K562 (cell line): ENCODE measurements at regions not wholly inside any gene's neighbourhood (a gene's known extent, or its start where the extent isn't known, plus 50 kb on each side); places are given as distances from the start of the nearest gene placed in this dataset.

Experiments
- HDAC1 ChIP-seq, 2 experiments: fragments of 450-650 bp; IDR thresholded peaks; 2 replicates each; pipeline ENCODE4 v1.6.1; 2016 to 2017; ENCODE audit warnings: inconsistent platforms in 1 of 2, mild to moderate bottlenecking in 1 of 2, moderate library complexity in 1 of 2
- L3MBTL2 ChIP-seq: fragments of 450-650 bp; IDR thresholded peaks from 2 replicates; pipeline ENCODE4 v1.6.1; 2016; ENCODE audit warnings: mild to moderate bottlenecking, moderate library complexity
- RBM34 ChIP-seq: fragments of 200-400 bp; formaldehyde crosslinking; IDR thresholded peaks from 2 replicates; pipeline ENCODE4 v1.6.1; 2018; ENCODE audit warnings: low read length, borderline replicate concordance; ENCODE audit not compliant: insufficient read depth
- SOX6 ChIP-seq: fragments of 450-650 bp; IDR thresholded peaks from 2 replicates; pipeline ENCODE4 v1.6.1; 2014; ENCODE audit warnings: mild to moderate bottlenecking
- TF ChIP-seq, protein P1 (sequence below), 2 experiments: fragments of 450-650 bp; conservative IDR thresholded peaks; 2 replicates each; pipeline ENCODE4 v1.6.1; 2017; ENCODE audit warnings: mild to moderate bottlenecking in 2 of 2, moderate library complexity in 2 of 2
- TF ChIP-seq, protein P2 (sequence below): fragments of 200-800 bp; sonication (Bioruptor generic); IDR thresholded peaks from 2 replicates; pipeline ENCODE4 v1.6.1; 2017; ENCODE audit warnings: missing genetic modification characterization, missing compliant biosample characterization
- TF ChIP-seq, protein P3 (sequence below): fragments of 450-650 bp; IDR thresholded peaks from one replicate; pipeline ENCODE4 v1.6.1; 2018; ENCODE audit warnings: mild to moderate bottlenecking, moderate library complexity; ENCODE audit not compliant: partially characterized antibody
- TF ChIP-seq, protein P4 (sequence below): fragments of 450-650 bp; IDR thresholded peaks from 2 replicates; pipeline ENCODE4 v1.6.1; 2018; ENCODE audit not compliant: partially characterized antibody
- TF ChIP-seq, protein P5 (sequence below): sonication (generic); formaldehyde crosslinking; IDR thresholded peaks from 2 replicates; pipeline ENCODE4 v1.9.0; 2022; ENCODE audit warnings: mild to moderate bottlenecking, missing genetic modification reagents
- TF ChIP-seq, protein P6 (sequence below): fragments of 450-650 bp; IDR thresholded peaks from 2 replicates; pipeline ENCODE4 v1.6.1; 2016; ENCODE audit warnings: low read depth

DNA sequence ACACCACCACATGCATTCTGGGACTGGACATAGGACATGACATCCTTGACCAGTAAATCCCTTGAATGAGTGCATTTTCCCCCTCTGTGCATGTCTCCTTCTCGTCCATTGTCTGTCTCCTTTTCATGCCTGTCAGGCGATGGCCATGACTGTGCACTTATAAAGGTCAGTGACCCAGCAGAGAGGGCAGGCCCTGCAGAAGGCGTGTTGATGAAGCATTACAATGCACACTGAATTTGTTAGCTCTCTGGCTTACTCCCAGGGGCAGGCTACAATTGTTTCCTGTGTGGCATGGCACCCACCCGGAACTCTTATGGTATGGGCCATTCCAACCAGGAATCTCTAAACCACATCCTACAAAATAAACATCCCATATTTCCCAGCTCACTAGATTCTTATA is 71.1 kb downstream of the SAMD9 start (continued):
- TF ChIP-seq, protein P1, sequence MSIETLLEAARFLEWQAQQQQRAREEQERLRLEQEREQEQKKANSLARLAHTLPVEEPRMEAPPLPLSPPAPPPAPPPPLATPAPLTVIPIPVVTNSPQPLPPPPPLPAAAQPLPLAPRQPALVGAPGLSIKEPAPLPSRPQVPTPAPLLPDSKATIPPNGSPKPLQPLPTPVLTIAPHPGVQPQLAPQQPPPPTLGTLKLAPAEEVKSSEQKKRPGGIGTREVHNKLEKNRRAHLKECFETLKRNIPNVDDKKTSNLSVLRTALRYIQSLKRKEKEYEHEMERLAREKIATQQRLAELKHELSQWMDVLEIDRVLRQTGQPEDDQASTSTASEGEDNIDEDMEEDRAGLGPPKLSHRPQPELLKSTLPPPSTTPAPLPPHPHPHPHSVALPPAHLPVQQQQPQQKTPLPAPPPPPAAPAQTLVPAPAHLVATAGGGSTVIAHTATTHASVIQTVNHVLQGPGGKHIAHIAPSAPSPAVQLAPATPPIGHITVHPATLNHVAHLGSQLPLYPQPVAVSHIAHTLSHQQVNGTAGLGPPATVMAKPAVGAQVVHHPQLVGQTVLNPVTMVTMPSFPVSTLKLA (conservative IDR thresholded peaks at IDR 0.05), result peak in 1 of 2 experiments; percentile 47; a peak in 2 of 4 replicates
- TF ChIP-seq HDAC1 (IDR thresholded peaks at IDR 0.05), result peak in 1 of 2 experiments; percentile 71; a peak in 1 of 4 replicates
- TF ChIP-seq, protein P2, sequence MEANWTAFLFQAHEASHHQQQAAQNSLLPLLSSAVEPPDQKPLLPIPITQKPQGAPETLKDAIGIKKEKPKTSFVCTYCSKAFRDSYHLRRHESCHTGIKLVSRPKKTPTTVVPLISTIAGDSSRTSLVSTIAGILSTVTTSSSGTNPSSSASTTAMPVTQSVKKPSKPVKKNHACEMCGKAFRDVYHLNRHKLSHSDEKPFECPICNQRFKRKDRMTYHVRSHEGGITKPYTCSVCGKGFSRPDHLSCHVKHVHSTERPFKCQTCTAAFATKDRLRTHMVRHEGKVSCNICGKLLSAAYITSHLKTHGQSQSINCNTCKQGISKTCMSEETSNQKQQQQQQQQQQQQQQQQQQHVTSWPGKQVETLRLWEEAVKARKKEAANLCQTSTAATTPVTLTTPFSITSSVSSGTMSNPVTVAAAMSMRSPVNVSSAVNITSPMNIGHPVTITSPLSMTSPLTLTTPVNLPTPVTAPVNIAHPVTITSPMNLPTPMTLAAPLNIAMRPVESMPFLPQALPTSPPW (CRISPR knock-in tag), result no peak
- TF ChIP-seq, protein P3, sequence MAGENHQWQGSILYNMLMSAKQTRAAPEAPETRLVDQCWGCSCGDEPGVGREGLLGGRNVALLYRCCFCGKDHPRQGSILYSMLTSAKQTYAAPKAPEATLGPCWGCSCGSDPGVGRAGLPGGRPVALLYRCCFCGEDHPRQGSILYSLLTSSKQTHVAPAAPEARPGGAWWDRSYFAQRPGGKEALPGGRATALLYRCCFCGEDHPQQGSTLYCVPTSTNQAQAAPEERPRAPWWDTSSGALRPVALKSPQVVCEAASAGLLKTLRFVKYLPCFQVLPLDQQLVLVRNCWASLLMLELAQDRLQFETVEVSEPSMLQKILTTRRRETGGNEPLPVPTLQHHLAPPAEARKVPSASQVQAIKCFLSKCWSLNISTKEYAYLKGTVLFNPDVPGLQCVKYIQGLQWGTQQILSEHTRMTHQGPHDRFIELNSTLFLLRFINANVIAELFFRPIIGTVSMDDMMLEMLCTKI, result no peak
- TF ChIP-seq RBM34, result no peak
- TF ChIP-seq, protein P4, sequence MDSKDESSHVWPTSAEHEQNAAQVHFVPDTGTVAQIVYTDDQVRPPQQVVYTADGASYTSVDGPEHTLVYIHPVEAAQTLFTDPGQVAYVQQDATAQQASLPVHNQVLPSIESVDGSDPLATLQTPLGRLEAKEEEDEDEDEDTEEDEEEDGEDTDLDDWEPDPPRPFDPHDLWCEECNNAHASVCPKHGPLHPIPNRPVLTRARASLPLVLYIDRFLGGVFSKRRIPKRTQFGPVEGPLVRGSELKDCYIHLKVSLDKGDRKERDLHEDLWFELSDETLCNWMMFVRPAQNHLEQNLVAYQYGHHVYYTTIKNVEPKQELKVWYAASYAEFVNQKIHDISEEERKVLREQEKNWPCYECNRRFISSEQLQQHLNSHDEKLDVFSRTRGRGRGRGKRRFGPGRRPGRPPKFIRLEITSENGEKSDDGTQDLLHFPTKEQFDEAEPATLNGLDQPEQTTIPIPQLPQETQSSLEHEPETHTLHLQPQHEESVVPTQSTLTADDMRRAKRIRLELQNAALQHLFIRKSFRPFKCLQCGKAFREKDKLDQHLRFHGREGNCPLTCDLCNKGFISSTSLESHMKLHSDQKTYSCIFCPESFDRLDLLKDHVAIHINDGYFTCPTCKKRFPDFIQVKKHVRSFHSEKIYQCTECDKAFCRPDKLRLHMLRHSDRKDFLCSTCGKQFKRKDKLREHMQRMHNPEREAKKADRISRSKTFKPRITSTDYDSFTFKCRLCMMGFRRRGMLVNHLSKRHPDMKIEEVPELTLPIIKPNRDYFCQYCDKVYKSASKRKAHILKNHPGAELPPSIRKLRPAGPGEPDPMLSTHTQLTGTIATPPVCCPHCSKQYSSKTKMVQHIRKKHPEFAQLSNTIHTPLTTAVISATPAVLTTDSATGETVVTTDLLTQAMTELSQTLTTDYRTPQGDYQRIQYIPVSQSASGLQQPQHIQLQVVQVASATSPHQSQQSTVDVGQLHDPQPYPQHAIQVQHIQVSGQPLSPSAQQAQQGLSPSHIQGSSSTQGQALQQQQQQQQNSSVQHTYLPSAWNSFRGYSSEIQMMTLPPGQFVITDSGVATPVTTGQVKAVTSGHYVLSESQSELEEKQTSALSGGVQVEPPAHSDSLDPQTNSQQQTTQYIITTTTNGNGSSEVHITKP, result peak; percentile 89
- TF ChIP-seq, protein P5, sequence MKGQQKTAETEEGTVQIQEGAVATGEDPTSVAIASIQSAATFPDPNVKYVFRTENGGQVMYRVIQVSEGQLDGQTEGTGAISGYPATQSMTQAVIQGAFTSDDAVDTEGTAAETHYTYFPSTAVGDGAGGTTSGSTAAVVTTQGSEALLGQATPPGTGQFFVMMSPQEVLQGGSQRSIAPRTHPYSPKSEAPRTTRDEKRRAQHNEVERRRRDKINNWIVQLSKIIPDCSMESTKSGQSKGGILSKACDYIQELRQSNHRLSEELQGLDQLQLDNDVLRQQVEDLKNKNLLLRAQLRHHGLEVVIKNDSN (CRISPR knock-in tag), result no peak
- TF ChIP-seq SOX6, result peak; percentile 78
- peak; percentile 19; the same call in 1 of the 2 replicates for TF ChIP-seq L3MBTL2
- TF ChIP-seq, protein P6, sequence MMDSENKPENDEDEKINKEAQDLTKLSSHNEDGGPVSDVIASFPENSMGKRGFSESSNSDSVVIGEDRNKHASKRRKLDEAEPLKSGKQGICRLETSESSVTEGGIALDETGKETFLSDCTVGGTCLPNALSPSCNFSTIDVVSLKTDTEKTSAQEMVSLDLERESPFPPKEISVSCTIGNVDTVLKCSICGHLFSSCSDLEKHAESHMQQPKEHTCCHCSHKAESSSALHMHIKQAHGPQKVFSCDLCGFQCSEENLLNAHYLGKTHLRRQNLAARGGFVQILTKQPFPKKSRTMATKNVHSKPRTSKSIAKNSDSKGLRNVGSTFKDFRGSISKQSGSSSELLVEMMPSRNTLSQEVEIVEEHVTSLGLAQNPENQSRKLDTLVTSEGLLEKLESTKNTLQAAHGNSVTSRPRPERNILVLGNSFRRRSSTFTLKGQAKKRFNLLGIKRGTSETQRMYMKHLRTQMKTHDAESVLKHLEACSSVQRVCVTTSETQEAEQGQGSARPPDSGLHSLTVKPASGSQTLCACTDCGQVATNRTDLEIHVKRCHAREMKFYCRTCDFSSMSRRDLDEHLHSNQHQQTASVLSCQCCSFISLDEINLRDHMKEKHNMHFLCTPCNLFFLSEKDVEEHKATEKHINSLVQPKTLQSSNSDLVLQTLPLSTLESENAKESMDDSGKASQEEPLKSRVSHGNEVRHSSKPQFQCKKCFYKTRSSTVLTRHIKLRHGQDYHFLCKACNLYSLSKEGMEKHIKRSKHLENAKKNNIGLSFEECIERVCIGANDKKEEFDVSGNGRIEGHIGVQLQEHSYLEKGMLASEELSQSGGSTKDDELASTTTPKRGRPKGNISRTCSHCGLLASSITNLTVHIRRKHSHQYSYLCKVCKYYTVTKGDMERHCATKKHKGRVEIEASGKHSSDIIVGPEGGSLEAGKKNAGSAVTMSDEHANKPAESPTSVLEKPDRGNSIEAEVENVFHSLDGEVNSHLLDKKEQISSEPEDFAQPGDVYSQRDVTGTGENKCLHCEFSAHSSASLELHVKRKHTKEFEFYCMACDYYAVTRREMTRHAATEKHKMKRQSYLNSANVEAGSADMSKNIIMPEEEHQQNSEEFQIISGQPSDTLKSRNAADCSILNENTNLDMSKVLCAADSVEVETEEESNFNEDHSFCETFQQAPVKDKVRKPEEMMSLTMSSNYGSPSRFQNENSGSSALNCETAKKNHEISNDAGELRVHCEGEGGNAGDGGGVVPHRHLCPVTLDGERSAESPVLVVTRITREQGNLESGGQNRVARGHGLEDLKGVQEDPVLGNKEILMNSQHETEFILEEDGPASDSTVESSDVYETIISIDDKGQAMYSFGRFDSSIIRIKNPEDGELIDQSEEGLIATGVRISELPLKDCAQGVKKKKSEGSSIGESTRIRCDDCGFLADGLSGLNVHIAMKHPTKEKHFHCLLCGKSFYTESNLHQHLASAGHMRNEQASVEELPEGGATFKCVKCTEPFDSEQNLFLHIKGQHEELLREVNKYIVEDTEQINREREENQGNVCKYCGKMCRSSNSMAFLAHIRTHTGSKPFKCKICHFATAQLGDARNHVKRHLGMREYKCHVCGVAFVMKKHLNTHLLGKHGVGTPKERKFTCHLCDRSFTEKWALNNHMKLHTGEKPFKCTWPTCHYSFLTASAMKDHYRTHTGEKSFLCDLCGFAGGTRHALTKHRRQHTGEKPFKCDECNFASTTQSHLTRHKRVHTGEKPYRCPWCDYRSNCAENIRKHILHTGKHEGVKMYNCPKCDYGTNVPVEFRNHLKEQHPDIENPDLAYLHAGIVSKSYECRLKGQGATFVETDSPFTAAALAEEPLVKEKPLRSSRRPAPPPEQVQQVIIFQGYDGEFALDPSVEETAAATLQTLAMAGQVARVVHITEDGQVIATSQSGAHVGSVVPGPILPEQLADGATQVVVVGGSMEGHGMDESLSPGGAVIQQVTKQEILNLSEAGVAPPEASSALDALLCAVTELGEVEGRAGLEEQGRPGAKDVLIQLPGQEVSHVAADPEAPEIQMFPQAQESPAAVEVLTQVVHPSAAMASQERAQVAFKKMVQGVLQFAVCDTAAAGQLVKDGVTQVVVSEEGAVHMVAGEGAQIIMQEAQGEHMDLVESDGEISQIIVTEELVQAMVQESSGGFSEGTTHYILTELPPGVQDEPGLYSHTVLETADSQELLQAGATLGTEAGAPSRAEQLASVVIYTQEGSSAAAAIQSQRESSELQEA, result no peak
